RKO (cell line): ENCODE measurements at regions not wholly inside any gene's neighbourhood (a gene's known extent, or its start where the extent isn't known, plus 50 kb on each side); places are given as distances from the start of the nearest gene placed in this dataset.

ENCODE experiments used
- DNase-seq: peaks from one replicate; pipeline ENCODE4 v3.0.0-alpha.2; 2016; ENCODE audit warnings: low spot score

- no peak for DNase-seq
These were observed 147.9 kb upstream of the GAP43 start for GRCh38 chr3:115475178-115476041.

- DNase-seq: no peak
These were observed 146.8 kb upstream of the GAP43 start for GRCh38 chr3:115476472-115476871.

GRCh38 chr3:115478359-115478758 lies 145.0 kb upstream of the GAP43 start:
- no peak for DNase-seq

- DNase-seq: no peak
These were observed 136.4 kb upstream of the GAP43 start for GRCh38 chr3:115486880-115487279.

- no peak for DNase-seq
These were observed 135.3 kb upstream of the GAP43 start for GRCh38 chr3:115487968-115488367.

GRCh38 chr3:115488409-115488808 lies 134.9 kb upstream of the GAP43 start:
- no peak for DNase-seq

- DNase-seq: no peak
These were observed 128.5 kb upstream of the GAP43 start for GRCh38 chr3:115494826-115495225.

- DNase-seq: no peak
These were observed 124.9 kb upstream of the GAP43 start for GRCh38 chr3:115498421-115498820.

GRCh38 chr3:115498898-115499297 lies 124.4 kb upstream of the GAP43 start:
- no peak for DNase-seq

- DNase-seq: no peak
These were observed 123.6 kb upstream of the GAP43 start for GRCh38 chr3:115499666-115500065.

GRCh38 chr3:115500795-115501194 lies 122.5 kb upstream of the GAP43 start:
- no peak for DNase-seq

GRCh38 chr3:115502128-115502527 lies 121.2 kb upstream of the GAP43 start:
- no peak for DNase-seq

GRCh38 chr3:115503394-115503793 lies 119.9 kb upstream of the GAP43 start:
- no peak for DNase-seq

- DNase-seq: no peak
These were observed 114.7 kb upstream of the GAP43 start for GRCh38 chr3:115508562-115508961.

- DNase-seq: no peak
These were observed 110.5 kb upstream of the GAP43 start for GRCh38 chr3:115512565-115513415.

GRCh38 chr3:115513416-115513800 lies 109.9 kb upstream of the GAP43 start:
- no peak for DNase-seq

- no peak for DNase-seq
These were observed 105.8 kb upstream of the GAP43 start for GRCh38 chr3:115517457-115518050.

- DNase-seq: peak; percentile 93
These were observed 105.0 kb upstream of the GAP43 start for GRCh38 chr3:115518100-115518852.

- DNase-seq: no peak
These were observed 103.1 kb upstream of the GAP43 start for GRCh38 chr3:115520241-115520640.

GRCh38 chr3:115520651-115521245 lies 102.6 kb upstream of the GAP43 start:
- DNase-seq: no peak

GRCh38 chr3:115523458-115523857 lies 99.9 kb upstream of the GAP43 start:
- DNase-seq: no peak

- DNase-seq: no peak
These were observed 98.8 kb upstream of the GAP43 start for GRCh38 chr3:115524549-115524948.
